ENCODE measurements at regions not wholly inside any gene's neighbourhood (a gene's known extent, or its start where the extent isn't known, plus 50 kb on each side); places are given as distances from the start of the nearest gene placed in this dataset.

DNA sequence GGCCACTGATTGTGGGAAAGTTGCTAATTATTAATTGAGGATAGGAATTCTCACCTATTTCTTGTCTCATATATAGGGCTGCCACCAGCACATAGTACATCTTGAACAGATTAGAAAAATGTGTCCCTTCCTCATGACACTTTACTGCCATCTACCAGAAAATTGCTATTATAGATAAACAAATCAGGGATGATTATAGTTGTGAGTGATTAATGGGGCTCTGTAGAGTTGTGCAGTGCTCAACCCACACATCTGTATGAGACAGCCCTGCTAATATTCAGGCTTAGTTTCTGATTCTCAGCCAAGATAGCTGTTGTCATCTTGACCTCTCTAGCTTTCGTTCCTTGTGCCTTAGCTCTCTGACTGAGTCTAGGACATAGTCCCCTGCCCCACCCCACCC lies 373.3 kb downstream of the TLE4 start:
- TF ChIP-seq, protein P1, sequence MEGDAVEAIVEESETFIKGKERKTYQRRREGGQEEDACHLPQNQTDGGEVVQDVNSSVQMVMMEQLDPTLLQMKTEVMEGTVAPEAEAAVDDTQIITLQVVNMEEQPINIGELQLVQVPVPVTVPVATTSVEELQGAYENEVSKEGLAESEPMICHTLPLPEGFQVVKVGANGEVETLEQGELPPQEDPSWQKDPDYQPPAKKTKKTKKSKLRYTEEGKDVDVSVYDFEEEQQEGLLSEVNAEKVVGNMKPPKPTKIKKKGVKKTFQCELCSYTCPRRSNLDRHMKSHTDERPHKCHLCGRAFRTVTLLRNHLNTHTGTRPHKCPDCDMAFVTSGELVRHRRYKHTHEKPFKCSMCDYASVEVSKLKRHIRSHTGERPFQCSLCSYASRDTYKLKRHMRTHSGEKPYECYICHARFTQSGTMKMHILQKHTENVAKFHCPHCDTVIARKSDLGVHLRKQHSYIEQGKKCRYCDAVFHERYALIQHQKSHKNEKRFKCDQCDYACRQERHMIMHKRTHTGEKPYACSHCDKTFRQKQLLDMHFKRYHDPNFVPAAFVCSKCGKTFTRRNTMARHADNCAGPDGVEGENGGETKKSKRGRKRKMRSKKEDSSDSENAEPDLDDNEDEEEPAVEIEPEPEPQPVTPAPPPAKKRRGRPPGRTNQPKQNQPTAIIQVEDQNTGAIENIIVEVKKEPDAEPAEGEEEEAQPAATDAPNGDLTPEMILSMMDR (IDR thresholded peaks at IDR 0.05) = peak; percentile 59
- H3K36me3 Mint-ChIP-seq (ENCODE audit: low read depth) = no peaks in the 10 kb centered on the region
- peaks cover 28% of the 10 kb centered on the region for H3K4me1 Mint-ChIP-seq (ENCODE audit: low read depth)
- no peak overlapping the region for H3K4me3 Mint-ChIP-seq (ENCODE audit: unreplicated experiment)
- no peaks in the 10 kb centered on the region for H3K27me3 Mint-ChIP-seq (ENCODE audit: low read depth)
- H3K27ac Mint-ChIP-seq (ENCODE audit: unreplicated experiment) = no peak overlapping the region
- H3K9me3 Mint-ChIP-seq (ENCODE audit: low read depth) = no peaks in the 10 kb centered on the region
- no peak for DNase-seq (ENCODE audit: low spot score)

DNA sequence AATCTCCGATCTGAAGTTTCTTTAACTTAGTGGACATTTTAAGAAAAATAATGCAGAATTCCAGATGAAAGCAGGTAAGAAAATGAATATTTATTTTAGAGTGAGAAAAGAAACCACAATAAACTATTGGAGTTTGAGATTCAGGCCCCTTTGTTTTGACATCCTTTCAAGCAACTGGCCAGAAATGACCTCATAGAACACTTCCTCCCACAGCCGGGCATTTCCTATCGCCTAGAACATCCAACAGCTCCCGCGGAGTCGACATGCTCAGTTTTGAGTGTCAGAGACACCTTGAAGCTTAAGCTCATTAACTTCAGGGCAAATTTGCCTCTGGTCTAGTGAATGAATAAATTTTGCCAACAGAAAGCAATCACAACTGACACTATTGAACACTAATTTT lies 369.2 kb downstream of the TLE4 start:
- peaks cover 3% of the 10 kb centered on the region for H3K36me3 Mint-ChIP-seq (ENCODE audit: low read depth)
- H3K9me3 Mint-ChIP-seq (ENCODE audit: low read depth) = no peaks in the 10 kb centered on the region
- no peak for DNase-seq (ENCODE audit: low spot score)
- H3K27ac Mint-ChIP-seq (ENCODE audit: unreplicated experiment) = no peak overlapping the region
- H3K27me3 Mint-ChIP-seq (ENCODE audit: low read depth) = no peaks in the 10 kb centered on the region
- no peak overlapping the region for H3K4me3 Mint-ChIP-seq (ENCODE audit: unreplicated experiment)
- TF ChIP-seq, protein P1 (IDR thresholded peaks at IDR 0.05) = no peak
- peaks cover 13% of the 10 kb centered on the region for H3K4me1 Mint-ChIP-seq (ENCODE audit: low read depth)

DNA sequence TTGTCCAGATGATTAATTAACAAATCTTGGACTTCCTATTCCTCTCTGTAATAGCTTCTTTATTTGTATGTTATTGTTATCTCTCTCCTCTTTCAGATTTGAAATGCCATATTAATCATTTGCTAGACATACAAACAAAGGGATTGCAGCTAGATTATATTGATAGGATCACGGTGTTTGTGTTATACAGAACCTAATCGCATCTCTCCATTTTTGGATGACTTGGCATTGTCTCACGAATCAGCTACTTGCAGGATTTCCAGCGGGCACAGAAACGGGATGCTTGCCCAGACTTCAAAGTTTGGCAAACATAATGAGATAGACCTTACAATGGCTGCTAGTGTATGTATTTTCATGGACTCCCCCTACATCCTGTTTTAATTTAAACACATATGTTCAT lies 368.1 kb downstream of the TLE4 start:
- Mint-ChIP-seq H3K9me3 (ENCODE audit: low read depth) (no peaks in the 10 kb centered on the region), H3K27ac (ENCODE audit: unreplicated experiment) (no peak overlapping the region), H3K4me3 (ENCODE audit: unreplicated experiment) (no peak overlapping the region), H3K27me3 (ENCODE audit: low read depth) (no peaks in the 10 kb centered on the region), H3K4me1 (ENCODE audit: low read depth) (peaks cover 2% of the 10 kb centered on the region), H3K36me3 (ENCODE audit: low read depth) (peaks cover 3% of the 10 kb centered on the region)
- TF ChIP-seq, protein P1 (IDR thresholded peaks at IDR 0.05) = no peak
- DNase-seq (ENCODE audit: low spot score) = no peak

DNA sequence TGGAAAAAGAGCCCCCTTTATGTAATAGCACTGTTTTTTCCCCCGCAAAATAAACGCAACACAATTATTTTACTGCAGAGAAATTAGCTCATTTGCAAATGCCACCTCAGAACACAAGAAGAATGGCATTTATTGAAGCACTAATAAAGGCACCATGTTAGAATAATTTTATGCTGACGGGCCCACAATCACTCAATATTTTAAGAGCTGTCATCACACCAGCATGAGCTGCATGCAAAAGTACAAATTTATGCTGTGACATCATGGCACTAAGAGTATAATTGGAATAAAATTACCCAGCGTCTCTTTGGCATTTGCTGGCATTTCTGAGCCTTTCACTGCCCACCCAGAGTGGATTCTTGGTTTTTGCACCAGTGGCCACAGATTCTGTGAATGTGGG lies 364.6 kb downstream of the TLE4 start:
- H3K4me3 Mint-ChIP-seq (ENCODE audit: unreplicated experiment) = no peak overlapping the region
- no peak overlapping the region for H3K27ac Mint-ChIP-seq (ENCODE audit: unreplicated experiment)
- H3K27me3 Mint-ChIP-seq (ENCODE audit: low read depth) = no peaks in the 10 kb centered on the region
- TF ChIP-seq, protein P1 (IDR thresholded peaks at IDR 0.05) = no peak
- no peaks in the 10 kb centered on the region for H3K4me1 Mint-ChIP-seq (ENCODE audit: low read depth)
- H3K9me3 Mint-ChIP-seq (ENCODE audit: low read depth) = no peaks in the 10 kb centered on the region
- DNase-seq (ENCODE audit: low spot score) = no peak
- H3K36me3 Mint-ChIP-seq (ENCODE audit: low read depth) = peaks cover 3% of the 10 kb centered on the region

DNA sequence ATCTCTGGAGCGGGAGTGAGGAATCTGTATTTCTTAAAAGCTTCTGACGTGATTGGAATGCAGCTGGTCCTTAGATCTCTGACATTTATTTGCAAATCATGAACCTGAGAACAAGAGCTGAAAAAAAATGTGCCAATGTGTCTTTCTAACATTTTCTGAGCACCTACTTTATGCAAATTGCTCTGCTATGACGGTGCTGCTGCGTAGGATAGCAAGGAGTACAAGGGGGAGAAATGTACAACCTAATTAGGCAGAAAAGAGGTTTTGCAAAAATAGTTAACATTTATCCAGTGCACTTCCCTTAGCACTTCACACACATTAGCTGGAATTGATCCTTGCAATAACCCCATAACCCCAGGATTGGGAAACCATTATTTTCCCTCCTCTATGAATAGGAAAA lies 357.5 kb downstream of the TLE4 start:
- H3K36me3 Mint-ChIP-seq (ENCODE audit: low read depth) = no peaks in the 10 kb centered on the region
- no peaks in the 10 kb centered on the region for H3K27me3 Mint-ChIP-seq (ENCODE audit: low read depth)
- no peak overlapping the region for H3K4me3 Mint-ChIP-seq (ENCODE audit: unreplicated experiment)
- no peaks in the 10 kb centered on the region for H3K4me1 Mint-ChIP-seq (ENCODE audit: low read depth)
- no peak overlapping the region for H3K27ac Mint-ChIP-seq (ENCODE audit: unreplicated experiment)
- DNase-seq (ENCODE audit: low spot score) = no peak
- H3K9me3 Mint-ChIP-seq (ENCODE audit: low read depth) = no peaks in the 10 kb centered on the region
- TF ChIP-seq, protein P1 (IDR thresholded peaks at IDR 0.05) = no peak

All from chondrocyte (in vitro differentiated cells).